ENCODE measurements at regions not wholly inside any gene's neighbourhood (a gene's known extent, or its start where the extent isn't known, plus 50 kb on each side); places are given as distances from the start of the nearest gene placed in this dataset.

DNA sequence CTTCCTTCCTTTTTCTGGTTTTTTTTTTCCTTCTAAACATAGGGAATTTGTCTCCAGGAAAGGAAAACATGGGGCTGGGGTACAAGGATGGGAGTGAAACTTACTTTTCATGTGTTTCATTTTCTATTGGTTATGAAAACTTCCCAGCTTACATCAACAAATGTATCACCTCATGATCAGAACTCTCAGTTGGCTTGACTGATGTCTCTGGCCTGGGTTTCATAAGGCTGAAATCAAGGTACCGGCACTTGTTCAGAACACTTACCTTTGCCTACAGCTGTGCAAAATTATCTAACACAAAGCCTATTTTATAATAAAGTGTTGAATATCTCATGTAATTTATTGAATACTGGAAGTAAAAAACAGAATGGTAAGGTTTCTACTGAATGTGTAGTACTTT is 91.8 kb upstream of the STT3B start:
- no peak for DNase-seq (ENCODE audit: low read depth)
- no peak overlapping the region for H3K4me3 ChIP-seq (ENCODE audit: low read length)
- no peak for TF ChIP-seq CTCF (IDR thresholded peaks at IDR 0.05; ENCODE audit: insufficient read depth, low read depth, low read length, missing control alignments)

GRCh38 chr3:31442755-31443154 is 90.0 kb upstream of the STT3B start:
- no peak for DNase-seq (ENCODE audit: low read depth)
- H3K4me3 ChIP-seq (ENCODE audit: low read length): no peak overlapping the region
- no peak for TF ChIP-seq CTCF (IDR thresholded peaks at IDR 0.05; ENCODE audit: insufficient read depth, low read depth, low read length, missing control alignments)

GRCh38 chr3:31444220-31445142 is 88.2 kb upstream of the STT3B start:
- TF ChIP-seq CTCF (IDR thresholded peaks at IDR 0.05; ENCODE audit: insufficient read depth, low read depth, low read length, missing control alignments): no peak
- peak; percentile 9 for DNase-seq (ENCODE audit: low read depth)
- H3K4me3 ChIP-seq (ENCODE audit: low read length): no peak overlapping the region

GRCh38 chr3:31445701-31446100 is 87.0 kb upstream of the STT3B start:
- no peak overlapping the region for H3K4me3 ChIP-seq (ENCODE audit: low read length)
- DNase-seq (ENCODE audit: low read depth): peak; percentile 19
- no peak for TF ChIP-seq CTCF (IDR thresholded peaks at IDR 0.05; ENCODE audit: insufficient read depth, low read depth, low read length, missing control alignments)

GRCh38 chr3:31448035-31448881 is 84.5 kb upstream of the STT3B start:
- no peak overlapping the region for H3K4me3 ChIP-seq (ENCODE audit: low read length)
- TF ChIP-seq CTCF (IDR thresholded peaks at IDR 0.05; ENCODE audit: insufficient read depth, low read depth, low read length, missing control alignments): peak; percentile 93
- peak; percentile 66 for DNase-seq (ENCODE audit: low read depth)

DNA sequence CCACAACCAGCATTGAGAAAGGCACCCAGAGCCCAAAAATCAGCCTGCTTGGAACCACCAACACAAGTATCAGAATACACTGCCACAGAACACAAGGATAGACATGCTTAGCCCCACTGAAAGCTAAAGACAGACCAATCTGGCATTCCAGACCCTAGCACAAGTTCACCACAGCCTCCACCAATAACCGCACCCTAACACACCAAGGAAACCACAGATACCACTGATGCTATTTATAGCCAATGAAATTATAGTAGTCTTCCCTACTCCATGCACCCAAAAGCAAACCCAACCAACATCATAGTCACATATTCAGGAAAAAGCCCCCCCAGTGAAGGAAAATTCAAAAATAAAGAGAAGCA is 83.9 kb upstream of the STT3B start:
- H3K4me3 ChIP-seq (ENCODE audit: low read length): no peak overlapping the region
- no peak for DNase-seq (ENCODE audit: low read depth)
- TF ChIP-seq CTCF (IDR thresholded peaks at IDR 0.05; ENCODE audit: insufficient read depth, low read depth, low read length, missing control alignments): no peak

Data from epithelial cell of esophagus (primary cell).